Keratinocyte (primary cell): ENCODE measurements at regions not wholly inside any gene's neighbourhood (a gene's known extent, or its start where the extent isn't known, plus 50 kb on each side); places are given as distances from the start of the nearest gene placed in this dataset.

Experiments
- CTCF ChIP-seq, 3 experiments: IDR thresholded peaks in 1 of 3; conservative IDR thresholded peaks in 1 of 3; optimal IDR thresholded peaks in 1 of 3; 2 replicates in 2 of 3; 3 replicates in 1 of 3; pipeline versions ENCODE3 to v1.5.1; 2011; ENCODE audit warnings: low read length in 3 of 3, mild to moderate bottlenecking in 3 of 3, moderate library complexity in 2 of 3, control low read depth in 1 of 3, inconsistent platforms in 1 of 3; ENCODE audit not compliant: insufficient read depth in 2 of 3; ENCODE audit errors: extremely low read depth in 1 of 3
- EZH2 ChIP-seq: IDR thresholded peaks from one replicate; pipeline ENCODE4 v1.6.1; 2012; ENCODE audit warnings: inconsistent platforms, mild to moderate bottlenecking, low read length, moderate library complexity

GRCh38 chr11:82634091-82634490 lies 99.6 kb downstream of the FAM181B start:
- TF ChIP-seq CTCF (optimal IDR thresholded peaks at IDR 0.05 in 1 of 3, IDR thresholded peaks at IDR 0.05 in 1 of 3, conservative IDR thresholded peaks at IDR 0.05 in 1 of 3; ENCODE audit: extremely low read depth in 1 of 3, insufficient read depth in 2 of 3, low read length in 3 of 3) (no peak), EZH2 (no peak)
